VCaP (cell line): ENCODE measurements at regions not wholly inside any gene's neighbourhood (a gene's known extent, or its start where the extent isn't known, plus 50 kb on each side); places are given as distances from the start of the nearest gene placed in this dataset.
"Not testable (repeated sequence)": the region's sequence is repeated elsewhere in the genome, so short reads cannot be mapped to it uniquely, and the experiment has no call there.

Experiments used
- H3K27ac ChIP-seq: fragments of 450-650 bp; 2 replicates; pipeline ENCODE4 v1.5.1; 2017
- CTCF ChIP-seq: fragments of 450-650 bp; conservative IDR thresholded peaks from 2 replicates; pipeline ENCODE4 v1.5.1; 2017; ENCODE audit warnings: mild to moderate bottlenecking, moderate library complexity

- H3K27ac ChIP-seq: no peak overlapping the region
- no peak for TF ChIP-seq CTCF
Observed at GRCh38 chr6:126661646-126662045, 321.7 kb downstream of the CENPW start.

- TF ChIP-seq CTCF: no peak
- H3K27ac ChIP-seq: no peak overlapping the region
Observed at GRCh38 chr6:126662966-126663365, 323.1 kb downstream of the CENPW start.

- no peak overlapping the region for H3K27ac ChIP-seq
- TF ChIP-seq CTCF: no peak
Observed at GRCh38 chr6:126664271-126664670, 324.4 kb downstream of the CENPW start.

- TF ChIP-seq CTCF: no peak
Observed at GRCh38 chr6:126665551-126665950, 325.6 kb downstream of the CENPW start.

GRCh38 chr6:126667071-126667470 is 327.2 kb downstream of the CENPW start:
- no peak overlapping the region for H3K27ac ChIP-seq
- no peak for TF ChIP-seq CTCF

More at GRCh38 chr6:126665551-126665950, 325.6 kb downstream of the CENPW start:
- H3K27ac ChIP-seq: no peak overlapping the region

- no peak for TF ChIP-seq CTCF
- H3K27ac ChIP-seq: no peak overlapping the region
Observed at GRCh38 chr6:126667728-126668127, 327.8 kb downstream of the CENPW start.

- no peak for TF ChIP-seq CTCF
- no peak overlapping the region for H3K27ac ChIP-seq
Observed at GRCh38 chr6:126672649-126673048, 332.7 kb downstream of the CENPW start.

GRCh38 chr6:126673749-126674148 is 333.8 kb downstream of the CENPW start:
- H3K27ac ChIP-seq: not testable (repeated sequence)
